ENCODE measurements at regions not wholly inside any gene's neighbourhood (a gene's known extent, or its start where the extent isn't known, plus 50 kb on each side); places are given as distances from the start of the nearest gene placed in this dataset.

GRCh38 chr2:142723236-142723635 lies 154.2 kb upstream of the KYNU start:
- TF ChIP-seq POLR2A (IDR thresholded peaks at IDR 0.05; ENCODE audit: low read length) (no peak), GATA1 (IDR thresholded peaks at IDR 0.05; ENCODE audit: low read depth, low read length) (no peak)
